Left hindlimb (tissue), 1 donor: ENCODE measurements at regions not wholly inside any gene's neighbourhood (a gene's known extent, or its start where the extent isn't known, plus 50 kb on each side); places are given as distances from the start of the nearest gene placed in this dataset.
"Not testable (repeated sequence)": the region's sequence is repeated elsewhere in the genome, so short reads cannot be mapped to it uniquely, and the experiment has no call there.

ENCODE experiments used
- DNase-seq: peaks from one replicate; pipeline ENCODE4 v3.0.0-alpha.2; 2018

GRCh38 chr9:84054341-84055010 lies 73.9 kb downstream of the RMI1 start:
- DNase-seq, result no peak

DNA sequence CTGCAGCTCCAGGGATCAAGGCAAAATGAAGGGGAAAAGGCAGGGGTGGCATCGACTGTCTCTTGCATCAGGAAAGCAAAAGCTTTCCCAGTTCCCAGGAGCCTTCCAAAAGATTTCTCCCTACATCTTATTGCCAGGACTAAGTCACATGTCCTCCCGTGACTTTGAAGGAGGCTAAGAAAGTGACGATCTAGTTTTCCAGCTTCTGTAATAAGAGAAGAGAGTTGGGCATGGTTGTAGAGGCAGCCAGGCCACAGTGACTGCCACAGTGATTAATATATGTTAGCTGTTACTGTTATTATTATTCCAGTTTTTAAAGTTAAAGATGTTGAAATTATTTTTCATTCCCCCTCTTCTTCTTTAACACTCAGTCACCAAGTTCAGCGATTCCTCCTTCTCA lies 77.1 kb downstream of the RMI1 start:
- DNase-seq, result no peak

DNA sequence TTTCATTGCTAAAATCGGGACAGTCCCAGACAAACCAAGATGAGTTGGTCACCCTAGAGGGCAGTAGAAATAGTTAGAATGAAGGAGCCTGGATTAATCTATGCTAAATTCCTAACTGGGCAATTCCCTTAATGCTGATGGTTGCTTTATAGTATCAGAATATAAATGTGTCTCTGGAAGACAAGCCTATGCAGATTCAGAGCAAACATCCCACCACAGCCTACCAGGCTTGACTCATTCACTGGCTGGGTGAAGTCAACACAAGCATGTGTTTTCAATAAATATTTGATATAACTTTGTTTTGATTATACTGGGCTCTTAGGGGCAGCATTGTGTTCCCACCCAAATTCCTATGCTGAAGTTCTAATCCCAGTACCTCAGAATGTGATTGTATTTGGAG lies 79.3 kb downstream of the RMI1 start:
- DNase-seq, result no peak

DNA sequence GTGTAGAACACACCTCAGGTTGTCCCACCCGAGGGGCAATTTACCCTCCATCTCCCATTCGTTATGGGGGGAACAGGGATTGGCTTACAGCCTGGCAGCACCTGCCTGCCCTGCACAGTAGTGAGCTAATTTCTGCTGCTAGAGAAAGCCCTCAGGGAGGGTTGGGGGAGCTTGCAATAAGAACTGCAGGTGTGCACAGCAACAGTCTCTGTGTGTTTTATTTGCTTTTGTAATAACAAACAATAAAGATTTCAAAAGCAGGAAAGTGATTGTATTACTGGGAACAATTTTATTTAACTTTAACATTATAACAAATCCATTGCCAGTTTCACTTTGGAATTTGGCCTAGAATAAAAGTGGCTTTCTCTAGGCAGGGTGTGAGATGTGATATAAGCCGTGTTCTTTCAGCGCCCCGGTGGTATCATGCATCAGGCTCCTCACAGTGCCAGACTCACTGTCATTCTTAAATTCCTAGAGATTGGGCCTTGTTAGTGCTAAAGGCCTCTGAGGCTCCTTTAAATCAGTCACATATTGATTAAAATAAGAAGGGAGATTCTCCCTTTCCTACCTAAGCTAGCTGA lies 81.1 kb downstream of the RMI1 start:
- DNase-seq, result no peak

GRCh38 chr9:84062538-84062937 lies 81.9 kb downstream of the RMI1 start:
- DNase-seq, result no peak

DNA sequence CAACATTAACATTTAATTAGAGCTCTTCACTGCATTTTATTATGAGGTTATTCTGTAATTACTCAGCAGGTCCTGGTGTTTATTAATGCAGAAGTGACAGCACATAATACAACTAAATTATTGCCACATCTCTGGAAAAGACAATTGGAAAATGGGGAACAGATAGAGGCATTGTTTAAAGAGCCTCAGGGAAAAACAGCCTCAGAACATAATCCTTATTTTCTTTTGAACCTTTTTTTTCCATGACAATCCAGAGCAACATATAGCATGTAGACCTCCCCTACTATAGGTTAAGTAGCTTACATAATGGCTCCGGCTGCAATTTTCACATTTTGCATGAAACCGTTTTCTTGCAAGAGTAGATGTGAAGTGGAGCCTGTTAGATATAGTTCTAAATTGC lies 87.2 kb downstream of the RMI1 start:
- DNase-seq, result no peak

- DNase-seq, result no peak
Measured at GRCh38 chr9:84068872-84069271, 88.3 kb downstream of the RMI1 start.

DNA sequence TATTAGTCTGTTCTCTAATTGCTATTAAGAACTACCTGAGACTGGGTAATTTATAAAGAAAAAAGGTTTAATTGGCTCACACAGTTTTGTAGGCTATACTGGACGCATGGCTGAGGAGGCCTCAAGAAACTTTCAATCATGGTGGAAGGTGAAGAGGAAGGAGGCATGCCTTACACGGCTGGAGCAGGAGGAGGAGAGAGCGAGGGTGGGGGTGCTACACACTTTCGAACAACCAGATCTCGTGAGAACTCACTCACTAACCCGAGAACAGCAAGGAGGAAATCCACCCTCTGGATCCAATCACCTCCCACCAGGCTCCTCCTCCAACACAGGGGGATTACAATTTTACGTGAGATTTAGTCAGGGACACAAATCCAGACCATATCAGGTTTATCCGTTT lies 90.0 kb downstream of the RMI1 start:
- no peak for DNase-seq

DNA sequence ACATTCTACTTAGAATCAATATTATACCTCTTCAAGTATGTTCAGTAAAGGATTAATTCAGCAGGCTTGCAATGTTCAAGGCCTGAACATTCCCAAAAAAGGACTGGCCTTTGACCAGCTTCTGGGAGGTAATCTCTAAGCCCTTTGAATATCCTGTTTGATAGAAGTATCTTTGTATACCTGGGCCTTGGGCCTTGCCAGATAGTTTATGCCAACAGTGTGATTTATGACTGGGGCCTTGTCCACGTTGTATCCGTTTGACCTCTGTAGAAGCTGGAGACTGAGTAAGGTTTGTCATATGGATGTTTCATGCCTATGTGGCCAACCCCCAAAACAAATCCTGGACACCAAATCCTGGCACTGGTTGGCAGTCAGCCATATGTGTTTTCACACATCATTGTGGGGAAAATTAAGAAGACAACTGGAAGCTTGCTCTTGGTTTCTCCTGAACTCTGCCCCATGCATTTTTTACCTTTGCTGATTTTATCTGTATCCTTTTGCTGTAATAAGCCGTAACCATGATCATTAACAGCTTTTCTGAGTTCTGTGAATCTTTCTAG lies 92.1 kb downstream of the RMI1 start:
- no peak for DNase-seq

- no peak for DNase-seq
Measured at GRCh38 chr9:84075004-84075403, 94.4 kb downstream of the RMI1 start.

DNA sequence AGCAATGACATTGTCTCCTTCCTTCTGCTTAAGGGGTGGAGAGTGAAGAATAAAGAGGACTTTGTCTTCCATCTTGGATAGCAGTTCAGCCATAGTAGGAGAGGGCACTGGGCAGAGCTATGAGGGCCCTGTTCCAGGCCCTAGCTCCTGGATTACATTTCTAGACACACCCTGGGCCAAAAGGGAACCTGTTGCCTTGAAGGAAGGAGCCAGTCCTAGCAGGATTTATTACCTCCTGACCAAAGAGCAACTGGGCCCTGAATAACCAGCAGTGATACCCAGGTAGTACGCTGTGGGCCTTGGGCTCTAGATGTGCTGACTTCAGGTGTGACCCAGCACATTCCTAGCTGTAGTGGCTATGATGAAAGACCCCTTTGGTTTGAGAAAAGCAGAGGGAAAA lies 95.8 kb downstream of the RMI1 start:
- no peak for DNase-seq

DNA sequence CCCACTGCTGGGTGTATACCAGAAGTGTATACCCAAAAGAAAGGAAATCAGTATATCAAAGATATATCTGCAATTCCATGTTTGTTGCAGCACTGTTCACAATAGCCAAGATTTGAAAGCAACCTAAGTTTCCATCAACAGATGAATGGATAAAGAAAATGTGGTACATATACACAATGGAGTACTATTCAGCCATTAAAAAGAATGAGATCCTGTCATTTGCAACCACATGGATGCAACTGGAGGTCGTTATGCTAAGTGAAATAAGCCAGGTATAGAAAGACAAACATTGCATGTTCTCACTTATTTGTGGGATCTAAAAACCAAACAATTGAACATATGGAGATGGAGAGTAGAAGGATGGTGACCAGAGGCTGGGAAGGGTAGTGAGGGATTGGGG lies 97.2 kb downstream of the RMI1 start:
- not testable (repeated sequence) for DNase-seq

- DNase-seq, result no peak
Measured at GRCh38 chr9:84079994-84080393, 99.4 kb downstream of the RMI1 start.

GRCh38 chr9:84101964-84102632 lies 121.5 kb downstream of the RMI1 start:
- DNase-seq, result no peak

GRCh38 chr9:84103651-84104377 lies 123.2 kb downstream of the RMI1 start:
- DNase-seq, result no peak

GRCh38 chr9:84107081-84107480 lies 126.5 kb downstream of the RMI1 start:
- no peak for DNase-seq

- no peak for DNase-seq
Measured at GRCh38 chr9:84107995-84108394, 127.4 kb downstream of the RMI1 start.

DNA sequence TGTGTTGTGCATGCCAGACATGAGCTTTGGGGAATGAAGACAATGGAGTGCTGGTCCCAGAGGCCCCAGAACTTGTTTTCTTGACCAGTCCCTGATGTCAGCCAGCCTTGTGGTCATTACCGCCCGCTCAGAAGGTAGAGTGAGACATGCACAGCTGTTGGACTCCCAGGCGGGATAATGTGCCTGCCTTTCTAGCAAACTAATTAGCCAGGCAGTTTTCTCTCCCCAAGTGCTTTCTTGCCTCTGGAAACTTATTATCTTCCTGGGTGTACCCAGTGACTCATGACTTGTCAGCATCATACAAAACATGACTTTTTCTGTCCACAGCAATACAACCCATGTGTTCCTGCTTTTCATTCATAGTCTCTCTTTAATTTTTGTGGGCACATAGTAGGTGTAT lies 131.1 kb downstream of the RMI1 start:
- no peak for DNase-seq

- no peak for DNase-seq
Measured at GRCh38 chr9:84121991-84122523, 141.5 kb downstream of the RMI1 start.

DNA sequence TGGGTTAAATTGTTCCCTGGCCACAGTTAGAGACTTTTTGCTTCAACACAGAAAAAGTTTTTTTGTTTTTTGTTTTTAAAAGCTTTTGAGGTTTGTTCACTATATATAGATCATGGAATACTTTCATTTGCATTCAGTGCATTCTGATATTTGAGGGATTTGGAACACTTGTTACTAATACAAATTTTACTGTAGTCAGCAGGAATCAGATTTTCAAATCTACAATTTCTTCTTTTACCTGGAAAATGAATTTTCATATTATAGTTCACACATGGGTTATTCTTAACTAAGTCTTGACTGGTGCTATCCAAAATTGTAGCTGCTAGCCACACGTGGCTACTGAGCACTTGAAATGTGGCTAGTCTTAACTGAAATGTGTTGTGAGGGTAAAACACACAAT lies 142.0 kb downstream of the RMI1 start:
- no peak for DNase-seq

DNA sequence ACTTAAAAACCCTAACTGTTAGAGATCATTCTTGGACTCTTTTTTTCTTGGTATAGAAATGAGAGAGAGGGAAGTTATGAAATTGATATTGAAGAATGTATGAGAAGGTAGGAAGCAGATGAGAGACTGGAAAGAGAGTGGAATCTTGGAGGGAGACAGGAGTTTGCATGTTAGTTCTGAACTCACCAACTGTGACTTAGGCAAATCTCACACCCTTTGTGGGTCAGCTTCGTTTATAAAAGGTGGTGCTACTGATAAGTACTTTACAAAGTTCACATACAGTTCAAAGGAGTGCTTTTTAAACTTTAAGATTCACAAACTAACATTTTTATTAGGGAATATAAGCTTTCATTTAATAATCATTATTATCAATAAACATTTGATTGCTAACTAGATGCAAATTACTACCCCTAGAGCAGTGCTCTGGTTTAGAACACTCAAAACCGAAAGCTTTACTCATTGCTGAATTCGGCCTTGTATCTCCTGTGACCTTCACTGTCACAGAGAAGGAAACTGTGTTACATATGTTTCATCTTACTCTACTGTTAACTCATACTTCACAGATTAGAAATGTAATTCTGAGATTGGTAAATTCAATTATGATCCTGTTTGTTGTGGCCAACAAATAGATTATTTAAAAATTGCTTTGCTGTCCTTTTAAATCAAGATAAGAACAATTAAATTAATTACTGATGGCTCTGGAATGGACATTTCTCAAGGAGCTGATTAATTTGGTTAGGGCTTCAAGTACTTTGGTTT lies 143.2 kb downstream of the RMI1 start:
- DNase-seq, result no peak

DNA sequence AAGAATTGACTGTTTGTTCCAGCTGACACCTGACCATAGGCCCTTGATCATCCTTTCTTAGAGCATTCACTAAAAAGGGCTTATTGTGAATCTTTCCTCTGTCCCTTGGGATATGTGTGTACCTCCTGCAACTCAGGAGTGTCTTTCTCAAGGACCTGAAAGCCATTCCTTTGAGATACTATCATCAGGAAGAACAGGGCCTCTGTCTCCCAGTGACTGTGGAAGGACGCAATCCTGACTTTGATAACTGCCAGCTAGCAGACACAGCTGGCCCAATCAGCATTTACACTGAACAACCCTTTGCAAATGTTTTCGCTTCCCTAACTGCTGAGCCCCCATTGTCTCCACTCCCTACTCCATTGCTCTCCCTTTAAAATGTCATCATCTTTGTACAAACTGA lies 144.4 kb downstream of the RMI1 start:
- no peak for DNase-seq

GRCh38 chr9:84129529-84129928 lies 148.9 kb downstream of the RMI1 start:
- DNase-seq, result no peak
